ENCODE measurements at regions not wholly inside any gene's neighbourhood (a gene's known extent, or its start where the extent isn't known, plus 50 kb on each side); places are given as distances from the start of the nearest gene placed in this dataset.

DNA sequence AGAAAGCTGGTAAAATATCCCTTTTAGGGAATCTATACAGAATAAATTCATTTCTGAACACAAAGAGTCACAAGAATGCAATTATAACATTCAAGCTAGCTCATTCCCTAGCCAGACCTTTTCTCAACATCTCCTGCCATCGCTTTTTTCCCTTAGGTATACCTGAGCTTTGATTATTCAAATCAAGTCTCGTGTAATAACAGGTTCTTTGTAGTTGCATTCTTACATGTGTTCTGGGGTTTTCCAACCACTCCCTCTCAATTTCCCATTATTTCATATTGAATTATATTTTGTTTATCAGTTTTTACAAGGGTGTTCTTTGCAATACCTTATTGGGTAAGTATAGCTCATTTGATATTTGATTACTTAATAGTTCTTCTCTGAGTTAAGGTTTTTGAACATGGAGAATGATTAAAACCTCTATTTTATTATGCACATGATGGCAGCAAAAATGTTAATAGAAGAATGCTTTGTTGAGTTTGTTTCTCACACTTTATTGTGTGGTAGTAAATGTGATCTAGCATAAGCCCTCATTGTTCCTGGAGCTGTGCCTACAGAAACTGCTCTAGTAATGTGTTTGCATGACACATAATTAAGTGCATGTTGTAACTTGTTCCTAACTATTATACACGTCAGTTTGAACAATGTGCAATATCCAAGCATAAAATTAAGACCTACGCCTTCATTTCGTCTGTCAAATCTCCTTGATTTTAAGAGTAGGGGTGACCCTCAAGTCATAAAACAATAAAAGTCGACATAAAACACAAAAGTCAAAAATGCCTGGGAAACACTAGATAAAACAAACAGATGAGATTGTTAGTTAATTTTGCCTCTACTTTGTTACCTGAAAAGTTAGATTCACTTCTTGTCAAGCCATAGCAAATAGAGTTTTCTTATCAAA lies 124.0 kb upstream of the POF1B start:
- DNase-seq (ENCODE audit: extremely low read depth in 1 of 4, low spot score in 3 of 4) (no peak), ATAC-seq (no peak), FAIRE-seq (no peak)
- intact Hi-C loops (cut with micrococcal nuclease), result no loop called here
- TF ChIP-seq NRF1 (conservative IDR thresholded peaks at IDR 0.05 in 1 of 2, IDR thresholded peaks at IDR 0.05 in 1 of 2), result no peak
- Histone ChIP-seq H3K79me2 (ENCODE audit: control insufficient read depth, insufficient read depth, low read length) (no peaks in the 10 kb centered on the region), H3K9me3 (replicated peaks; ENCODE audit: control insufficient read depth, insufficient read depth, low read depth, low read length) (no peaks in the 10 kb centered on the region), H3K27me3 (ENCODE audit: control insufficient read depth in 2 of 2, insufficient read depth in 2 of 2, low read length in 2 of 2) (no peaks in the 10 kb centered on the region), H3K4me2 (ENCODE audit: insufficient read depth, low read length) (no peak overlapping the region), H3K4me3 (no peak overlapping the region), H3K36me3 (ENCODE audit: control insufficient read depth, insufficient read depth, low read length) (no peaks in the 10 kb centered on the region), H3K9ac (ENCODE audit: insufficient read depth in 1 of 2, low read depth in 2 of 2, low read length in 2 of 2) (no peak overlapping the region), H3K4me1 (replicated peaks in 1 of 2; ENCODE audit: control insufficient read depth in 2 of 2, insufficient read depth in 2 of 2, low read length in 2 of 2) (no peaks in the 10 kb centered on the region), H3K9me1 (ENCODE audit: control insufficient read depth, insufficient read depth, low read length) (no peaks in the 10 kb centered on the region), H4K20me1 (replicated peaks; ENCODE audit: control insufficient read depth, insufficient read depth, low read length) (no peaks in the 10 kb centered on the region), H2AFZ (ENCODE audit: low read depth, low read length) (no peak overlapping the region), H3K27ac (ENCODE audit: extremely low read depth, low read depth, low read length) (no peak overlapping the region)
- WGBS (ENCODE audit: insufficient coverage, low coverage, missing lambda C conversion rate), result 0% methylated on average over 5 of the region's 6 CpGs
- POLR2A ChIA-PET, result no interaction called here
- in situ Hi-C loops (cut with MboI), result no loop called here
- CTCF ChIA-PET (ENCODE audit: low intra/inter-chr PET ratio), result no interaction called here
- BruUV-seq (replicated peaks), result no TSS peak

DNA sequence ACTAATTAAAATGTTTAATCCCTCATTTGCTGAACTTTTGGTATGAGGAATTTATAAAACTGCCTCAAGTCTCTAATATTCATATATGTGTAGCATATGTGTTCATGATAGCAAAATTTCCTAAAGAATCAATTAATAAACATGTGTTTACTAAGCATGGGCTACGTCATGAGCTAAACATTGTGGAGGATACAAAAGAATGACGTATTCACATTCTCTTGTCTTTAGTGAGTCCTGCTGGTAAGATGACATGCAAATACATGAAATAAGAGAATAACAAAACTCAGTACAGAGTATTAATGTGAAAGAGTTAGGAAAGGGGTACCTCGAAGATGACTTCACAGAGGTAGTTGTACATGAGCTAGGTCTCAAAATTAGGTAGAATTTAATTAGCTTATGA lies 121.9 kb upstream of the POF1B start:
- Histone ChIP-seq H3K27ac (ENCODE audit: extremely low read depth, low read depth, low read length) (no peak overlapping the region), H3K79me2 (ENCODE audit: control insufficient read depth, insufficient read depth, low read length) (no peaks in the 10 kb centered on the region), H3K36me3 (ENCODE audit: control insufficient read depth, insufficient read depth, low read length) (no peaks in the 10 kb centered on the region), H3K4me3 (no peak overlapping the region), H3K9ac (ENCODE audit: insufficient read depth in 1 of 2, low read depth in 2 of 2, low read length in 2 of 2) (no peak overlapping the region), H3K4me1 (replicated peaks in 1 of 2; ENCODE audit: control insufficient read depth in 2 of 2, insufficient read depth in 2 of 2, low read length in 2 of 2) (no peaks in the 10 kb centered on the region), H4K20me1 (replicated peaks; ENCODE audit: control insufficient read depth, insufficient read depth, low read length) (no peaks in the 10 kb centered on the region), H2AFZ (ENCODE audit: low read depth, low read length) (no peak overlapping the region), H3K9me1 (ENCODE audit: control insufficient read depth, insufficient read depth, low read length) (no peaks in the 10 kb centered on the region), H3K4me2 (ENCODE audit: insufficient read depth, low read length) (no peak overlapping the region), H3K9me3 (replicated peaks; ENCODE audit: control insufficient read depth, insufficient read depth, low read depth, low read length) (no peaks in the 10 kb centered on the region), H3K27me3 (ENCODE audit: control insufficient read depth in 2 of 2, insufficient read depth in 2 of 2, low read length in 2 of 2) (no peaks in the 10 kb centered on the region)
- 0% methylated on average over 3 of the region's 3 CpGs for WGBS (ENCODE audit: insufficient coverage, low coverage, missing lambda C conversion rate)
- TF ChIP-seq, protein P1, sequence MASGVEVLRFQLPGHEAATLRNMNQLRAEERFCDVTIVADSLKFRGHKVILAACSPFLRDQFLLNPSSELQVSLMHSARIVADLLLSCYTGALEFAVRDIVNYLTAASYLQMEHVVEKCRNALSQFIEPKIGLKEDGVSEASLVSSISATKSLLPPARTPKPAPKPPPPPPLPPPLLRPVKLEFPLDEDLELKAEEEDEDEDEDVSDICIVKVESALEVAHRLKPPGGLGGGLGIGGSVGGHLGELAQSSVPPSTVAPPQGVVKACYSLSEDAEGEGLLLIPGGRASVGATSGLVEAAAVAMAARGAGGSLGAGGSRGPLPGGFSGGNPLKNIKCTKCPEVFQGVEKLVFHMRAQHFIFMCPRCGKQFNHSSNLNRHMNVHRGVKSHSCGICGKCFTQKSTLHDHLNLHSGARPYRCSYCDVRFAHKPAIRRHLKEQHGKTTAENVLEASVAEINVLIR (CRISPR knock-in tag; IDR thresholded peaks at IDR 0.05), result no peak
- no peak for TF ChIP-seq POLR2A (conservative IDR thresholded peaks at IDR 0.05)
- TF ChIP-seq HNRNPLL (IDR thresholded peaks at IDR 0.05; ENCODE audit: low read depth, low read length, poor library complexity, severe bottlenecking), result no peak
- no peak for TF ChIP-seq ZKSCAN8 (CRISPR knock-in tag; IDR thresholded peaks at IDR 0.05)
- TF ChIP-seq ZNF174 (CRISPR knock-in tag; IDR thresholded peaks at IDR 0.05), result no peak
- TF ChIP-seq EP400 (IDR thresholded peaks at IDR 0.05), result no peak
- TF ChIP-seq HMG20A (CRISPR knock-in tag; conservative IDR thresholded peaks at IDR 0.05), result no peak
- no peak for TF ChIP-seq STAG1 (CRISPR knock-in tag; IDR thresholded peaks at IDR 0.05; ENCODE audit: borderline replicate concordance)
- TF ChIP-seq SAFB (IDR thresholded peaks at IDR 0.05; ENCODE audit: borderline replicate concordance, low read depth, low read length), result no peak
- TF ChIP-seq ZNF445 (CRISPR knock-in tag; IDR thresholded peaks at IDR 0.05; ENCODE audit: low read depth), result no peak
- no peak for TF ChIP-seq SIRT6 (IDR thresholded peaks at IDR 0.05; ENCODE audit: low read depth, low read length)
- TF ChIP-seq, protein P2, sequence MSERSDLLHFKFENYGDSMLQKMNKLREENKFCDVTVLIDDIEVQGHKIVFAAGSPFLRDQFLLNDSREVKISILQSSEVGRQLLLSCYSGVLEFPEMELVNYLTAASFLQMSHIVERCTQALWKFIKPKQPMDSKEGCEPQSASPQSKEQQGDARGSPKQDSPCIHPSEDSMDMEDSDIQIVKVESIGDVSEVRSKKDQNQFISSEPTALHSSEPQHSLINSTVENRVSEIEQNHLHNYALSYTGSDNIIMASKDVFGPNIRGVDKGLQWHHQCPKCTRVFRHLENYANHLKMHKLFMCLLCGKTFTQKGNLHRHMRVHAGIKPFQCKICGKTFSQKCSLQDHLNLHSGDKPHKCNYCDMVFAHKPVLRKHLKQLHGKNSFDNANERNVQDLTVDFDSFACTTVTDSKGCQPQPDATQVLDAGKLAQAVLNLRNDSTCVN (CRISPR knock-in tag; IDR thresholded peaks at IDR 0.05), result no peak
- no peak for TF ChIP-seq ZNF695 (CRISPR knock-in tag; IDR thresholded peaks at IDR 0.05)
- no peak for TF ChIP-seq MECOM (CRISPR knock-in tag; IDR thresholded peaks at IDR 0.05)
- in situ Hi-C loops (cut with MboI) (no loop called here), intact Hi-C loops (cut with micrococcal nuclease) (no loop called here)
- BruUV-seq (replicated peaks), result no TSS peak
- FAIRE-seq, result no peak
- ATAC-seq, result no peak
- ChIA-PET CTCF (ENCODE audit: low intra/inter-chr PET ratio) (no interaction called here), POLR2A (no interaction called here)
- DNase-seq (ENCODE audit: extremely low read depth in 1 of 4, low spot score in 3 of 4), result no peak

All from K562 (cell line).